ENCODE measurements at regions not wholly inside any gene's neighbourhood (a gene's known extent, or its start where the extent isn't known, plus 50 kb on each side); places are given as distances from the start of the nearest gene placed in this dataset.

DNA sequence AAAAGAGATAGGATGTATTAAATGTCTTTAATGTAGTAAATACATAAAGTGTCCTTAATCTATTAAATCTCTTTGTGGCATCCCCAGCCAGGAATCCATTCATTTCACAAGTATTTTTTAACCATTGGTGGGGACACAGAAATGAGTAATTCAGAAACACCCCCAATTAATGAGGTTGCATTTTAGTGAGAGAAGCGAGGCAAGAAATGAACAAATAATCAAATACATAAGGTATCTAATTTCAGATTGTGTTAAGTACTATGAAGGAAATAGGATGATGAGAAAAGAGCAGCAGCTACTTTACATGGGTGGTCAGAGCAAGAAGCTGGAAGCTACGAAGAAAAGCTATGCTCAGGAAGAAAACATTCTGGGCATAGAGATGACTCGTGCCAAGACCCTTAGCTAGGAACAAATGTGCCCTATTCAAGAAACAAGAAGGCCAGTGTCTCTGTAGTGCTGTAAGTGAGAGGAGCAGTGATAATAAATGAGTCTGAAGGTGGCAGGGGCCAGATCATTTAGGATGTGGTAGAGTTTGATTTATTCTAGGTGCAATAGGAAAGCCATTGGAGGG lies 60.5 kb upstream of the IGF1 start:
- POLR2A ChIA-PET: interaction anchor here (0.6 kb wide), 1 partner anchor 649 kb away, joined by 3 read pairs; no protein-coding TSS in a partner anchor

DNA sequence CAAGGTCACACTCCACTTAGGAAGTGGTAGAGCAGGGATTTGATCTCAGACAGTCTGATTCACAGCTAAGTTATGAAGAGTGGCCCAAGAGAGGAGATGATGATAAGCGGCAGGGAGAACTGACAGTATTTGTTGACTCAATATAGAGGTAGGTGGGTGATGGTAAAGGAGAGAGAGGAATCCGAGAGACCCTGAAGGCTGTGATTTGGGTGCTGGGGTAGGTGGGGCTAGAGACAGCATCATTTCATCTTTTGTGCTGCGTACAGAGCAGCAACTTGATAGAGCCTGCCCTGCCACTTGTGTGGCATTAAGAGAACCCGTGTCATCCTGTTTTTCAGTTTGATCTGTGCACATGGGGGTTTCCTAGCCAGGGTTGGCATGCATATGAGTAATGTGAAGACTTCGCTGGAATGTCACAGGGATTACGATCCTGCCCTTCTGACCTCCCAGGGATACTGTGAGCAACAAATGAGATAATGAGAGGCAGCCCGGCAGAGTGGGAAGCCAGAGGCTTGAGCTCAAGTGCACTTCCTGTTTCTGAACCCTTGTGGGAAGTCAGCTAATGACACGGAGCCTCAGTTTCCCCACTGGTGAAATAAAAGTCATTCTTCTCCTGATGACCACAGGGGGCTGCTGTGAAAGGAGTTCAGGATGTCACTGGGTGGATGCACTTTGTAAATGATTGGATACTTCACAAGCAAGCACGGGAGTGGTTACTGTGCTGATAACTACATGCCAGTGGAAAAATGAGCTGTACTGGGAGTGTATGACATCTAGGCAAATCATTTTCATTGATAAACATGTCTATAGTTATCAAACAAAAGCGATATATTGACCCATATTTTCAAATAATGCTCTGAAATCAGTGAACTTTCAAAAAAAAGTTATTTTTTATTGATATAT lies 59.5 kb upstream of the IGF1 start:
- no peaks in the 10 kb centered on the region for H3K4me1 ChIP-seq (ENCODE audit: insufficient read depth, low read length, poor library complexity, severe bottlenecking)
- H3K9me3 ChIP-seq (ENCODE audit: low read length): no peaks in the 10 kb centered on the region
- no peak overlapping the region for H2AFZ ChIP-seq (ENCODE audit: low read length)
- BruUV-seq (replicated peaks): no TSS peak
- ChIA-PET CTCF (ENCODE audit: unreplicated experiment) (no interaction called here), POLR2A (interaction anchor here (0.6 kb wide), 1 partner anchor 648 kb away, joined by 3 read pairs; no protein-coding TSS in a partner anchor)
- H3K79me2 ChIP-seq (ENCODE audit: insufficient read depth, low read depth, low read length): no peaks in the 10 kb centered on the region
- intact Hi-C loops (cut with micrococcal nuclease; ENCODE audit: unreplicated experiment): no loop called here
- H3K36me3 ChIP-seq (ENCODE audit: insufficient read depth, low read length): no peaks in the 10 kb centered on the region
- no peaks in the 10 kb centered on the region for H4K20me1 ChIP-seq (ENCODE audit: insufficient read depth, low read length)
- no peak overlapping the region for H3K27ac ChIP-seq (ENCODE audit: low read depth, low read length, poor library complexity, severe bottlenecking)
- TF ChIP-seq, protein P1, sequence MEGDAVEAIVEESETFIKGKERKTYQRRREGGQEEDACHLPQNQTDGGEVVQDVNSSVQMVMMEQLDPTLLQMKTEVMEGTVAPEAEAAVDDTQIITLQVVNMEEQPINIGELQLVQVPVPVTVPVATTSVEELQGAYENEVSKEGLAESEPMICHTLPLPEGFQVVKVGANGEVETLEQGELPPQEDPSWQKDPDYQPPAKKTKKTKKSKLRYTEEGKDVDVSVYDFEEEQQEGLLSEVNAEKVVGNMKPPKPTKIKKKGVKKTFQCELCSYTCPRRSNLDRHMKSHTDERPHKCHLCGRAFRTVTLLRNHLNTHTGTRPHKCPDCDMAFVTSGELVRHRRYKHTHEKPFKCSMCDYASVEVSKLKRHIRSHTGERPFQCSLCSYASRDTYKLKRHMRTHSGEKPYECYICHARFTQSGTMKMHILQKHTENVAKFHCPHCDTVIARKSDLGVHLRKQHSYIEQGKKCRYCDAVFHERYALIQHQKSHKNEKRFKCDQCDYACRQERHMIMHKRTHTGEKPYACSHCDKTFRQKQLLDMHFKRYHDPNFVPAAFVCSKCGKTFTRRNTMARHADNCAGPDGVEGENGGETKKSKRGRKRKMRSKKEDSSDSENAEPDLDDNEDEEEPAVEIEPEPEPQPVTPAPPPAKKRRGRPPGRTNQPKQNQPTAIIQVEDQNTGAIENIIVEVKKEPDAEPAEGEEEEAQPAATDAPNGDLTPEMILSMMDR (conservative IDR thresholded peaks at IDR 0.05; ENCODE audit: low read length): no peak
- no peak for TF ChIP-seq EZH2phosphoT487 (IDR thresholded peaks at IDR 0.05; ENCODE audit: borderline replicate concordance, low read depth, low read length)
- DNase-seq (ENCODE audit: low spot score): no peak
- H3K4me2 ChIP-seq (ENCODE audit: low read length): no peak overlapping the region
- H3K9me2 ChIP-seq (ENCODE audit: insufficient read depth, low read length): no peaks in the 10 kb centered on the region
- H3K4me3 ChIP-seq (ENCODE audit: low read depth, low read length, poor library complexity, severe bottlenecking): no peak overlapping the region

More for the DNA sequence above, 60.5 kb upstream of the IGF1 start:
- CTCF ChIA-PET (ENCODE audit: unreplicated experiment): no interaction called here
- H3K4me2 ChIP-seq (ENCODE audit: low read length): no peak overlapping the region
- no peaks in the 10 kb centered on the region for H3K4me1 ChIP-seq (ENCODE audit: insufficient read depth, low read length, poor library complexity, severe bottlenecking)
- H3K79me2 ChIP-seq (ENCODE audit: insufficient read depth, low read depth, low read length): no peaks in the 10 kb centered on the region
- no peaks in the 10 kb centered on the region for H4K20me1 ChIP-seq (ENCODE audit: insufficient read depth, low read length)
- BruUV-seq (replicated peaks): no TSS peak
- no peaks in the 10 kb centered on the region for H3K9me2 ChIP-seq (ENCODE audit: insufficient read depth, low read length)
- TF ChIP-seq, protein P1 (conservative IDR thresholded peaks at IDR 0.05; ENCODE audit: low read length): no peak
- no peak for TF ChIP-seq EZH2phosphoT487 (IDR thresholded peaks at IDR 0.05; ENCODE audit: borderline replicate concordance, low read depth, low read length)
- H3K9me3 ChIP-seq (ENCODE audit: low read length): no peaks in the 10 kb centered on the region
- no peak overlapping the region for H3K27ac ChIP-seq (ENCODE audit: low read depth, low read length, poor library complexity, severe bottlenecking)
- H2AFZ ChIP-seq (ENCODE audit: low read length): no peak overlapping the region
- DNase-seq (ENCODE audit: low spot score): no peak
- H3K36me3 ChIP-seq (ENCODE audit: insufficient read depth, low read length): no peaks in the 10 kb centered on the region
- intact Hi-C loops (cut with micrococcal nuclease; ENCODE audit: unreplicated experiment): no loop called here
- no peak overlapping the region for H3K4me3 ChIP-seq (ENCODE audit: low read depth, low read length, poor library complexity, severe bottlenecking)

DNA sequence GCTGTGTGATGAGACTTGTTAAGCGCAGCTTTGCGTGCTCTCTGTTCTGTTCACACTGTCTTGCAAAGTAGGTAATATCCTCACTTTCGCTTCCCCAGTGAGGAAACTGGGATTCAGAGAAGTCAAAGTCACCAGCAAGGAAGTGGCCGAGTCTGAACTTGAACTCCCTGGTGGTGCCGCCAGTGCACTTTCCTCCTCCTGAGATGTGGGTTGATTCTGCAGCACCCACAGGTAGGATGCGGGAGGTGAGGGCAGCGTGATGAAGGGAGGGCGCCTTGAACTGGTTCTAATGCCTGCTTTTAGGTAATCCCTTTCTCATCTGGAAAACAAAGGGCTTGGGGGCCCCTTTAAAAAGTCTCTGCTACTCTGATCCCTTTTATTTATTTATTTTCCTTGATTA lies 54.9 kb upstream of the IGF1 start:
- H3K9me2 ChIP-seq (ENCODE audit: insufficient read depth, low read length): no peaks in the 10 kb centered on the region
- no peak for TF ChIP-seq EZH2phosphoT487 (IDR thresholded peaks at IDR 0.05; ENCODE audit: borderline replicate concordance, low read depth, low read length)
- no peaks in the 10 kb centered on the region for H3K4me1 ChIP-seq (ENCODE audit: insufficient read depth, low read length, poor library complexity, severe bottlenecking)
- no peak overlapping the region for H3K4me2 ChIP-seq (ENCODE audit: low read length)
- intact Hi-C loops (cut with micrococcal nuclease; ENCODE audit: unreplicated experiment): no loop called here
- no peak overlapping the region for H3K27ac ChIP-seq (ENCODE audit: low read depth, low read length, poor library complexity, severe bottlenecking)
- no peaks in the 10 kb centered on the region for H3K36me3 ChIP-seq (ENCODE audit: insufficient read depth, low read length)
- POLR2A ChIA-PET: no interaction called here
- H3K9me3 ChIP-seq (ENCODE audit: low read length): no peaks in the 10 kb centered on the region
- DNase-seq (ENCODE audit: low spot score): no peak
- H3K4me3 ChIP-seq (ENCODE audit: low read depth, low read length, poor library complexity, severe bottlenecking): no peak overlapping the region
- H2AFZ ChIP-seq (ENCODE audit: low read length): no peak overlapping the region
- no peaks in the 10 kb centered on the region for H4K20me1 ChIP-seq (ENCODE audit: insufficient read depth, low read length)
- no peaks in the 10 kb centered on the region for H3K79me2 ChIP-seq (ENCODE audit: insufficient read depth, low read depth, low read length)
- no TSS peak for BruUV-seq (replicated peaks)
- CTCF ChIA-PET (ENCODE audit: unreplicated experiment): no interaction called here

Measured in OCI-LY7 (cell line).